Amniotic epithelial cell (primary cell): ENCODE measurements at regions not wholly inside any gene's neighbourhood (a gene's known extent, or its start where the extent isn't known, plus 50 kb on each side); places are given as distances from the start of the nearest gene placed in this dataset.
"Not testable (repeated sequence)": the region's sequence is repeated elsewhere in the genome, so short reads cannot be mapped to it uniquely, and the experiment has no call there.

ENCODE experiments used
- DNase-seq: peaks from one replicate; pipeline ENCODE4 v3.0.0-alpha.2; 2010; ENCODE audit warnings: low read depth

DNA sequence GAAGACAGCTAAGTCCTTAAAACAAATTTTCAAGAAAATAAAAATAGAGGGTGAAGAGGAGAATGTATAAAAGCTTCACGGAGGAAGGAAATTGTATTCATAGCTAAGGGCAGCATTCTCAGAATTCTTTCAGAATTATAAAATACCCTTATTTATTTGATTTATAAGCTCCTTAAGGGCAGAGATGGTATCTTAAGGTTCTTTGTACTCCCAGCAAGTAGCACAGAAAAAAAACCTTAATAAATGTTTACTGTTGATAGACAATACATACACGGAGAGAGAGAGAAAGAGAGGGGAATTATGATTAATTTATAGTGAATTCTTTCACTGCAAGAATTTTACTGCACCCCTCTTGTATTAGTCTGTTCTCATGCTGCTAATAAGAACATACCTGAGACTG is 375.6 kb upstream of the CCDC54 start:
- no peak for DNase-seq

DNA sequence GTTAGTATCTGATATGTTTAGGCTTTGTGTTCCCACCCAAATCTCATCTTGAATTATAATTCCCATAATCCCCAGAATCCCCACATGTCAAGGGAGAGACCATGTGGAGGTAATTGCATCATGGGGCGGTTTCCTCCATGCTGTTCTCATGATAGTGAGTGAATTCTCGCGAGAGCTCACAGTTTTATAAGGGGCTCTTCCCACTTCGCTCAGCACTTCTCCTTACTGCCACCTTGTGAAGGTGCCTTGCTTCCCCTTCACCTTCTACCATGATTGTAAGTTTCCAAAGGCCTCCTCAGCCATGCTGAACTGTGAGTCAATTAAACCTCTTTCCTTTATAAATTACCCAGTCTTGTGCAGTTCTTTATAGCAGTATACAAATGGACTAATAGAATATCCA is 371.9 kb upstream of the CCDC54 start:
- DNase-seq = not testable (repeated sequence)

DNA sequence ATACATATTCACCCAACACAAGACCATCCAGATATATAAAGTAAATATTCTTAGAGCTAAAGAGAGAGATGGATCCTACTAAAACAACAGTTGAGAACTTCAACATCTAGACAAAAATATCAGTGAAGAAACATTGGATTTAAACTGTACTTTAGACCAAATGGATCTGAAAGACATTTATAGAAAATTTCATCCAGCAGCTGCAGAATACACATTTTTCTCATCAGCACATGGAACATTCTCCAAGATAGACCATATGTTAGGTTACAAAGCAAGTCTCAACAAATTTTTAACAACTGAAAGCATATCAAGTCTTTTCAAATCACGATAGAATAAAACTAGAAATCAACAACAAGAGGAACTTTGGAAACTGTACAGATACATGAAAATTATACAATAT is 369.0 kb upstream of the CCDC54 start:
- DNase-seq = no peak

DNA sequence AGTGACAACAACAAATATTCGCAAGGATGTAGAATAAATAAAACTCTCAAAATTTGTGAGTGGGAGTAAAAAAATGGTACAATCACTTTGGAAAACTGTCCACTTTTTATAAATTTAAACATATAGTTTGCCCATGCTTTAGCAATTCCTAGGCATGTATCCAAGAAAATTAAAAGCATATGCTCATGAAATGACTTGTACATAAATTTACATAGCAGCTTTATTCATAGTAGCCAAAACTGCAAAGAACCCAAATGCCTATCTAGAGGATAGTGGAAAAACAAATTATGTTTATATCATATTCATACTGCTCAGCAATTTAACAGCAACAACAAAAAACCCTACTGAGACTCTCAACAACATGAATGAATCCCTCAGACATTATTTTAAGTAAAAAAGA is 363.6 kb upstream of the CCDC54 start:
- no peak for DNase-seq

DNA sequence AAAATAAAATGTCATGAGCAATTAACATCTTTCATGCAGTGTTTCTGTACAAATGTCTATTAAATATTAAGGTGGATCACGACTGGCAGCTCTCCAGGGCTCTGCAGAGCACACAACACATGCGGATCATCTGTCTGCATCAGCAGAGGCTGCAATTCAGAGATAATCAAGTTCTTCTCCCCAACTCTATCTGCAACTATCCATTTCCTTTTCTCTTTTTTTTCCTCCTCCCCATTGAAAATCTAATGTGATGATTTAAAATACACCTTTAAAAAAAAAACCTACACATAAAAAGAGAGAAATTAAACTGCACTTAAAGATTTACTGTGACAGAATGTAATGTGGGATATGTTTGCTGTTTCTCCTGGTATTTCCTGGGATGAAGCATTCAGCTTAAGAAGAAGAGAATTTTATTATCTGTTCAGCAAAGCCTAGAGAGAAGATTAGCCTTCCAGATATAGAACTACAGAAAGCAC is 352.6 kb upstream of the CCDC54 start:
- peak; percentile 67 for DNase-seq

DNA sequence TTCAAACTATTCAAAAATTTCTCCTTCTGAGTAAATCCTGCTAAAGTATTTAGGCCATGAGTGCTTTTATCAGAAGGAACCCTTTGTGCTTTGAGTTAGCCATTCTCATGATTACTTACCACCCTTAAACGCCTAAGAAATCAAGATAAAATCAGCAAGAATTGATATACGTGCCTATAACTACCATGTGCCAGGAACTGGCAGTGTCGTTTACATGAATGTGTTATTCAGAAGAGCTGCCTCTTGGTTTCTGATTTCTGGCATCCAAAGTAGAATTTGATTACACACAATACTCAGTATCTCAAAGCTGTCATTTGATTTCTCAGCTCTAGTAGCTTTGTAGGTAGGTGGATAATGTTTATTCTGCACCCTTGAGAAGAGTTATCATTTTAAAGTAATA is 351.3 kb upstream of the CCDC54 start:
- peak; percentile 60 for DNase-seq

DNA sequence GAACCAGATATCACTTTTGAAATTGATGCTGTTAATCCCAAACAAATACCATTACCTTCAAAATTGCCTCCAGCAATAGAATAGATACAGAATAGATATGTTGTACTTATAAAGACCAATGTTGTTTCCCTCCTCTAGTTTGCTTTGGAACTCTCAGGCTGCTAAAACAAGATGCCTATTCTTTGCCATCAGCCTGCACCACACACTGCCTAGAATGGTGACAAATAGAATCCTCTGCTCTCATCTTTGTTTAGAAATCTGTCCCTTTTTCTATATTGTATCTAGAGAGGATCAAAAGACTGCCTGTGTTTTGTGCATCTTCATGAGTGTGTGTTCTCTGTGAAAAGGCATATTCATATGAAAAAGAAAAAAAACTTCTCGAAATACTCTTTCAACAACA is 349.2 kb upstream of the CCDC54 start:
- no peak for DNase-seq

DNA sequence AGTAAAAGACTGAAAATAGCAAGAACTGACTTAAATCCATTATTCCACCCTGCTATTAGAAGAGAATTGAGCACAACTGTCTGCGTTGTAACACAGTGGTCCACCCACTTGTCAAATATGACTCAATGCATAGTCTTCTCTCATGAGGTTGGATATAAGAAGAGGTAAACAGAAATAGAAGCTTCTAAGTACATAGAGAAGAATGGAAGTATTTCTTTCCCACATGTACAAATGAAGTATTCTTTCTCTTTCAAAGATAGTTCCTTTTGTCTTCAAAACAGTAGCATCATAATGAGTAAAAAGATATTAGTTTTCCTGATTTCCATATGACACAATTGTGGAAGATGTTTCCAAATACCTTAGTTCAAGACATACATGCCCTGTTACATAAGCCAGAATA is 348.6 kb upstream of the CCDC54 start:
- no peak for DNase-seq

DNA sequence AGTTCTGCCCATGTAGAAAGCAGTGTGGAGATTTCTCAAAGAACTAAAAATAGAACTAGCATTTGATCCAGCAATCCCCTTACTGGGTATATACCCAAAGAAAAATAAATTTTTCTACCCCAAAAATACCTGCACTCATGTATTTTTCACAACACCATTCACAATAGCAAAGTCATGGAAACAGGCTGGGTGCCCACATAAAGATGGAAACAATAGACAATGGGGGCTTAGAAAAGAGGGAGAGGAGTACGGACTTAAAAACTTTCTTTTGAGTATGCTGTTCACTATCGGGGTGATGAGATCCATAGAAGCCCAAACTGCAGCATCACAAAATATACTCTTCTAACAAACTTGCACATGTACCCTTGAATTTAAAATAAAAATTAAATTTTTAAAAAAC is 345.1 kb upstream of the CCDC54 start:
- no peak for DNase-seq

DNA sequence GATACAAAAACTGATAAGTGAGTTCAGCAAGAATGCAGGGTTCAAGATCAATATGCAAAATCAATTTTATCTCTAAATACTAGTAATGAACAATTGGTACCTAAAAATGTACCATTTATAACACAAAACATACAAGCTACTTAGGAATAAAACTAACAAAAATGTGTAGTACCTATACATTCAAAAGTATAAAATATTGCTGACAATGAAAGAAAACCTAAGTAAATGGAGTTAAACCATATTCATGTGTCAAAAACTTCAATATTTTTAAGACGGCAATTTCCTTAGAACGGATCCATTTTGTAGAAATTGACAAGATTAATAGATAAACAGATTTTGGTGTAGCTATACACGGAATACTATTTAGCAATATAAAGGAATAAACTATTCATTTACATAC is 343.1 kb upstream of the CCDC54 start:
- DNase-seq = no peak

DNA sequence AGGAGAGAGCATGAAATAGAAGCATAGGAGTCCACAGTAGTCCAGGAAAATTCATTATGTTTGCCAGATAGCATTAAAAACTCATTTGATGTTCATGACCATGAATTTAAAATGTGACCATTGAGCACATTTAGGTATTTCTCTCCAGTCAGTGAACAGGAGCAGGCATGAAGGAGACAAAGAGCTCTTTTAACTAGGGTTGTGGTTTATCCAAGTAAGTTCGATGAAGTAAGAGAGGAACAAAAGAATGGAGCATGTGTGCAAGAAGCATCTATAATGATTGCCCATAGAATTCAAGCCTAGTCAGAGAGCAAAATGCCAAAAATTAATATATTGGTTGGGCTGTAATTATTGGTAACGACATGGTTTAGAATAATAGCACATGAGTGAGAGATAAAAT is 342.1 kb upstream of the CCDC54 start:
- no peak for DNase-seq

DNA sequence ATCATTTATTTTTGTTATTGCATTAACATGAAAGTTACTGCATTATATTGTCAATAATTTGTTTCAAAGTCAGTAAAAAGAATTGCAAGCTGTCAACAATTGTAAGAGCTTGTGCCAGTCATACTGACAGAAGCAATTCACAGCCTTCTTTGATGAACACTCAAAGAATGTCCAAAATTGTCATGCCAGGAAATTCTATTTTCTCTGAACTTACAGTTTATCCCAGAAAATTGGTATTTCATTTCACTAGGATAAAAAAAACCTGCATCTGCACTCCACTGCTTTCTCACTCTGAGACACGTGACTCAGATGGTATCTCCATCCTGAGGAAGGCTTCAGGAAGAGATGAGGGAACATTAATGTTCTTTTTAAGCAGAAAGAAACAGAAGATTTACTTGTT is 332.6 kb upstream of the CCDC54 start:
- no peak for DNase-seq

DNA sequence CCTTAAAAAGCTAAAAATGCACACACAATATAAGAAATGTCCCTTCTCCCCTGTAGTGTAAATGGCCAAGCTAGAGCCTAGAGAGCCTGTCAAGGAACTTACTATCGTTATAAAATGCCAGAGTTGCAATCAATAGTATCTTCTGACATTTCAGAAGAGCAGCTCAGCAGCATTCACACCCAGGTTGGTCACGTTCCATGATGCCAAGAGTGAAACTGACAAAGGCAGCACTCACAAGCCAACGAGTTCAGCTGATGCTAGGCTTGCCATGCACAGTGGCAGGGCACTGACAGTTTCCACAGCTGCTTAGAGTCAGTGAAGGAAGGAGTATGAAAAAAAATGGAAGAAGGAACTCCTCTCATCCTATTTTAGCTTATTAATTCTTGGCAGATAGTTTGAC is 331.4 kb upstream of the CCDC54 start:
- no peak for DNase-seq

DNA sequence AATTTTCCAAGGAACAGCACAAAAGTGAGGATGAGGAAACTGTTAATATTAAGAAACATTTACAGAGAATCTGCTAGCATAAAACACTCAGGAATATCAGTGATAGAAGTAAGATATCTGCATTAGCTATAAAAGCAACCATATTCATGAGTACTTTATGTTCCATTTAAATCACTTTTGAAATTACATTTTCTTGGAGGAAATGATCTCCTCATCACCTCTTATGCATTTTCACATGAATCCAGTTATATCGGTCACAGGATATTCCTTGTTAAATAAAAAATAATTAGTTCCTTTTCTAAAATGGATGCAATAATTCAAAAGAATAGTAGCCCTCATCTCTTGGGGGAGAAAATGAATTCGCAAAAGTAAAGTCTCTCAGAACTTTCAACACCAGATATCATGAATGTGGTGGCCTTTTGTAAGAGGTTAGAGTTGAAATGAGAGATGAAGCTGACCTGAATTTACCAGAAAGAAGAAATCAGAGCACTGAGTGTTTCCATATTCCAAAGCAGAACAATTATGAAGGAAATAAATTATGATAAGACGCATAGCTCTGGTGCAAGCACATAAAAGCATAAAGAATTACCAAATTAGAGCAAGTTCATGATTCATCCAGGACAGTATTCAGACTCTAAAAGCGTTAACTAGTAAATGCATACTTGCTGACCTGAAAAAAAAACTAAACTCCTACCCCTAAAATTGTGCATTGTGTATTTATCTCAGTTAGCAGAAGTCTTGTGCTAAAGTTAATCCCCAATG is 321.9 kb upstream of the CCDC54 start:
- peak; percentile 65 for DNase-seq

DNA sequence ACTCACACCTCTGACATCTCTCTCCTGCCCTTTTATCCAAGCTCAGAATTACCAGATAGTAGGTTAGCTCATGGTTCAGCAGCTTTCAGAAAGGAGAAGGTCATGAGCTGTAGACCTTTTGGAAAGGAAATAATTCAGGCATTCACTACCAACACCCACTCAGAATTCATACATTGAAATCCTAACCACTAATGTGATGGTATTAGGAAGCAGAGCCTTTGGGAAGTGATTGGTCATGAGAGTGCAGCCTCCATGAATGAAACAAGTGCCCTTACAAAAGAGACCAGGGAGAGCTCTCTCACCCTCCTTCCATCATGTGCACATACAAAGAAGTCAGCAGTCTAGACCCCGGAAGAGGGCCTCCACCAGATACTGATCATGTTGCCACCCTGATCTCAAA is 315.8 kb upstream of the CCDC54 start:
- DNase-seq = no peak

DNA sequence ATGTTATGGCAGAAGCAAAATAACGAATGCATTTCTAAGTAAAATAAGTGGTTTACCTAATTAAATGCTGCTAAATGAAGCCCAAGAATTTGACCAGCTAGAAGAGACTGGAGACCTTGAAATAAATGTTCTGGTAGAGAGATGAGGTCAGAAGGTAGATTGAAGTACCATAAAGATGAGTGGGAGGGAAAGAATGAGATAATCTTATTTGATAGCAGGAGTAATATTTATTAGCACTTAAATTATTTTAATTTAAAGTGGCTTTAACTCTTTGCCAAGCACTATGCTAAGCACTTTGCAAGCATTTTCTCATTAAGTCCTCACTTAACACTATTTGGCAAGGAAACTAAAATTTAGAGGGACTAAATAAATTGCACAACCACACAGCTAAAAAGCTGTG is 314.9 kb upstream of the CCDC54 start:
- no peak for DNase-seq

DNA sequence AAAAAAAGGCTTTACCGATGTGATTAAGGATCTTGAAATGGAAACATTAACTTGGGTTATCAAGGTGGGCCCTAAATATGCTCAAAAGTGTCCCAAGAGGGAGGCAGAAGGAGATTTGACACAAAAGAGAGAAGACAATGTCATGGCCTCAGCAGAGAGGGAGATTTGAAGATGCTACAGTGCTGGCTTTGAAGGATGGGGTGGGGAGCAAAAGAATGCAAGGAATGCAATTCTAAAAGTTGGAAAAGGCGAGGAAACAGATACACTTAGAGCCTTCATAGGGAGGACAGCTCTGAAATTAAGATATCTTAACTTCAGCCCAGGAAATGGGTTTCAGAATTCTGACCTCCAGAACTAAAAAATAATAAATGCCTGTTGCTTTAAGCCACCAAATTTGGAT is 314.5 kb upstream of the CCDC54 start:
- no peak for DNase-seq

DNA sequence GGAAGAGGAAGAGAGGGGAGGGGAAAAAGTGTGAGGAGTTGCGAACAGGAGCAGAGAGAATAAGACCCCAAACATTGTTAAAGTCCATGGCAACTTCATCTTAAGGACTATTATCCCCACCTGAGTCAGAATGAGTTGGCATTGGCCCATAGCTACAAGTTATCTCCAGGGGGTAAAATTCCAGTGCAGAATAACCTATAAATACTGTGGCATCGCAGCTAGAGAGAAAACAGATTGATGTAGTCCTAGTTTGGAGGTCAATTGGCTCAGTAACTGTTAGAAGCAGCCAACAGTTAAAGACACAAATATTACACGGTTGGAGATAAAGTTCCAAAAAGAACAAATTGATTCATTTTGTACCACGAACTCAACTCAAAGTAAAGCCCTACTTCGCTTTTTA is 313.9 kb upstream of the CCDC54 start:
- peak; percentile 30 for DNase-seq

DNA sequence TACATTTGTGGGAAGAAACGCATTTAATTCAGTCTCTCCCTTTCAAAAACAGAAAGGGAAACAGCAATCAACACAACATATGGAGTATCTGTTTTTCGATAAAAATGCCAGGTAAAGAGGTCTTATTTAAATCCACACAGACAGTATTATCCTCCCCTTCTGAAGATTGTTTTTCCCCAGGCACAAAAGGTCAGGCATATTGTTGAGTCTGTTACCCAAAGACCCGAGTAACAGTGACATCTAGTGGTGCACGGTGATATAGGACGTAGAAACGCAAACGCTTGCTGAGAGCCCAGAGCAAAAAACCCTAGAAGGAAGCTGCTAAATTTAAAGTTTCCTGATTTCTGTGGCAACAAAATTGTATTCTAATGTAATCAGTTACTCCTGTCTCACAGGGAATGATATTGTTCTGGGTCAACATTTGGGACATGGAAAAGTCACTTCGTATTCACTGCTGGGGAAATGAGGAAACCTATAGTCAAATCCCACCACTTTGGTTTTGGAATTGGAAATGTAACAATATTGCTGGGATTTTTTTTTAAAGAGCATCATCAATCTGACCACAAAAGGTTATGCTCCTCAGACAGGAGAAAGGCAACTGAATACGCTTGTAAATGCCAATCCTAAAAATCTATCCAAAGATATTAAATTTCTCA is 312.7 kb upstream of the CCDC54 start:
- peak; percentile 73 for DNase-seq

DNA sequence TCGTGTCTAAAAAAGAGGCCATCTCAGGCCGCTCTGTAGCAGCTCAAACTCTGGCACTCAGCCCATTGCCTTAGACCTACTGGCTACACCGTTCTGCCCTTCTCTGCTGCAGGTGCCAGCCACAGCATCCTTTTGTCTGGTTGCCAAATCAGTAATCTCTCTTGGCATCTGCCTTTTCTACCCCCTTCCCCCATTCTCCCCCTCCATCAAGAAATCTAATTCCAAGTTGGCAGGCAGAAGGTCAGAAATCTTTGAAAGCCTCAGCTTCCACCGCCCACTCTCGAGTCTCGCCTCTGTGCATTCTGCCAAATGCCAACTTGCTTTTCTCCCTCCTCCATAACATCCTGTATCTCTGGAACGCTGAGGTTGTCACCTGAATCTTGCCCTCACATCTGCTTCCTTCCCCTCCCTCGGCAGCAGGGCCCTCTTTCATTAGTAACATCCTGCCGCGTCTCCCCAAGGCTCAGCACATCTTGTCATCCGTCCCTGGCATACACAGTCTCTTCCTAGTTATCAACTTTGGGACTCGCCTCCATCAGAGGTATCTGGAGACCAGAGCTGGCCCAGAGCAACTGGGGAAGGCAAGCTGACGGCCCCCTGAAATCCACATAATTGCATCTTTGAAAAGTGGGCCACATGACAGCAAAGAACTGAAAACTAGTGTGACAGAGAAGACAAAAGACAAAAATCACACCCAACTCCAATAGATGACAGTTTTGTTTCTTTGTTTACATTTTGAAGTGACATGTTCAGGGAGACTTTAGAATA is 312.0 kb upstream of the CCDC54 start:
- no peak for DNase-seq

DNA sequence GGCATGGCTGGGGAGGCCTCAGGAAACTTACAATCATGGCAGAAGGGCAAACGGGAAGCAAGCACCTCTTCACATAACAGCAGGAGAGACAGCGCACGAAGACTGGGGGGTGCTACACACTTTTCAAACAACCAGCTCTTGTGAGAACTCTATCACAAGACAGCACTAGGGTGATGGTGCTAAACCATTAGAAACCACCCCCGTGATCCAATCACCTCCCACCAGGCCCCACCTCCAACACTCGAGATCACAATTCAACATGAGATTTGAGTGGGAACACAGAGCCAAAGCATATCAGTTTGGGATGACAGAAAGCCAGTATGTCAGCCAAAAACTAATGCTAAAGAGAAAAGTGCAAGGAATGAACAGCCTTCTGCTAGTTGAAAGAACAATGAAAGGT is 309.8 kb upstream of the CCDC54 start:
- DNase-seq = no peak

DNA sequence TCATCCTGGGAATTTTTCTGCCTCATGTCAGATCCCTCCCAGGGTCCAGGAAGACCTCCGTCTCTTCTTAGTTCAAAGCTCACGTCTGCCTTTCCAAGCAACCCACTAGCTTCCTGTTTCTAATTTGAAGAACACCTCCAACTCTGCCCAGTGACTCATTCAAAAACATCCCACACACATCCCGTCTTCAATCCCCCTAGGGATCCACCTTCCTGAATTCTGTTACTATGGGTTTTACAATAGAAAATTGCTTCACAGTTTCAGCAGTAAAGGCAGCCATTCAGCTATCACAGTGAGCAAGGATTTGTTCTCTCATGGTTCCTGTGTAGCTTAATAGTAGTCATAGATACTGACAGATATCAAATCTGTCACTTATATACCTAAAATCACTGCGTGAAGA is 308.3 kb upstream of the CCDC54 start:
- DNase-seq = peak; percentile 67

DNA sequence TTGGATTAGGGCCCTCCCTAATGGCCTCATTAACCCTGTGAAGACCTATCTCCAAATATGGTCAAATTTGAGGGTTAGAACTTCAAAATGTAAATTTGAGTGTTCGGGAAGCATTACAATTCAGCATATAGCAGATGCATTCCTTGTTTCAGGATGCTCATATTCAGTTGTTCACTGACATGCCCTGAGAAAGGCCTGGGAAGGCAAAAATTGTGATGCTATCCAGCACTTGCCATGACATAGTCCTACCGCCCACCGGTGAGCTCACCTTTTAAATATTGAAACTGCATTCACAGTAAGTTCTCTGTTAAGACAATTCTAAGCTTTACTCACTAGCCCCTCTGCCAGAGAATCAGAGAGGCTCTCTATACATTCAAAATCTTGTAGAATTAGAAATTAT is 300.3 kb upstream of the CCDC54 start:
- no peak for DNase-seq
